ENCODE measurements at regions not wholly inside any gene's neighbourhood (a gene's known extent, or its start where the extent isn't known, plus 50 kb on each side); places are given as distances from the start of the nearest gene placed in this dataset.

- TF ChIP-seq CTCF (optimal IDR thresholded peaks at IDR 0.05 in 1 of 3, IDR thresholded peaks at IDR 0.05 in 1 of 3, conservative IDR thresholded peaks at IDR 0.05 in 1 of 3; ENCODE audit: extremely low read depth in 1 of 3, insufficient read depth in 2 of 3, low read length in 3 of 3) (no peak), EZH2 (IDR thresholded peaks at IDR 0.05; ENCODE audit: low read length) (no peak)
Observed at GRCh38 chr12:116471544-116471943, 87.6 kb upstream of the MAP1LC3B2 start.
